ENCODE measurements at regions not wholly inside any gene's neighbourhood (a gene's known extent, or its start where the extent isn't known, plus 50 kb on each side); places are given as distances from the start of the nearest gene placed in this dataset.

DNA sequence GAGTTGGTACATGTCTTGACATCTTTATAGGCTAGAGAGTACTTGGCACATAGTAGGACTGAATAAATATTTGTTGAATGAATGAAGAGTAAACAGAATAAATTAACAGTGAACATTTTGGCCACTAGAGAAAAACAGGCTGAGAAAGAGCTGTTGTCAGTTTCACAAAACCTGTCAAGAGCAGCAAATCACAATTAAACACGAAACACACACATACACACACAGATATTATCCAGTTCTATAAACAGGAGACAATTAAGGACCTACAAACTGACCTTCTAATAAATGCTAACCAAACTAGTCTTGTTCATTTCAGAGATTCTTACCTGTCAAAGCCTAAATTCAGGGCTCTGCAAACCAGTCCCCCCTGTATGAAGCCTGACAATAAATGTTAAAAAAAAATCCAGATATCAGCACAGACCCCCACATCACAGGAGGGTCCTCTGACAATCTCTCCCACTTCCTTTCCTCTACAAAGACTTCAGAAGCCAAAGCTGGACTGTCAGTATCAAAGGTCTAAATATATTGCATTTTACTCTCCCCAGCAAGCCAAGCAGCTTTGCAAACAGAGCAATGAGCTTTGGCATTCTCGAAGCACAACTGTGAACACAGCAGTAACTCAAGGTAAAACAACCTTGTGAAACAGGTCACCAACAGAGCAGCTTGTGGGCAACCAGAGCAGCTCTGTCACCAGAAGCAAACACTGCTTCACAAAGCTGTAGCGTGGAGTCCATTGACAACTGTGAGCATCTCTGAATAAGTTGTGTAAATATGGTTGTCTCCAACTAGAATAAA lies 229.9 kb downstream of the TBXT start:
- no peaks in the 10 kb centered on the region for H4K20me1 ChIP-seq (replicated peaks; ENCODE audit: control insufficient read depth, extremely low read depth, insufficient read depth, low read length)
- POLR2A ChIA-PET, result no interaction called here
- no peak overlapping the region for H3K27ac ChIP-seq (ENCODE audit: insufficient read depth, low read depth, low read length)
- no peaks in the 10 kb centered on the region for H3K4me1 ChIP-seq (ENCODE audit: control insufficient read depth, extremely low read depth, insufficient read depth, low read length)
- no peaks in the 10 kb centered on the region for H3K9me1 ChIP-seq (replicated peaks; ENCODE audit: control insufficient read depth, extremely low read depth, insufficient read depth, low read length)
- TF ChIP-seq FOS (IDR thresholded peaks at IDR 0.05; ENCODE audit: borderline replicate concordance, insufficient read depth, low read length) (no peak), MYC (IDR thresholded peaks at IDR 0.05; ENCODE audit: low read depth, low read length) (no peak), GATA2 (IDR thresholded peaks at IDR 0.05; ENCODE audit: insufficient read depth, insufficient read length, low read depth, low read length) (no peak), POLR2A (IDR thresholded peaks at IDR 0.05; ENCODE audit: low read depth, low read length) (no peak), POLR2AphosphoS5 (IDR thresholded peaks at IDR 0.05; ENCODE audit: insufficient read depth, low read depth, low read length) (no peak), JUN (IDR thresholded peaks at IDR 0.05; ENCODE audit: borderline replicate concordance, insufficient read depth, insufficient read length, low read depth) (no peak), EZH2 (IDR thresholded peaks at IDR 0.05; ENCODE audit: borderline replicate concordance, low read depth, low read length, severe bottlenecking) (no peak)
- TF ChIP-seq, protein P1, sequence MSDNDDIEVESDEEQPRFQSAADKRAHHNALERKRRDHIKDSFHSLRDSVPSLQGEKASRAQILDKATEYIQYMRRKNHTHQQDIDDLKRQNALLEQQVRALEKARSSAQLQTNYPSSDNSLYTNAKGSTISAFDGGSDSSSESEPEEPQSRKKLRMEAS (IDR thresholded peaks at IDR 0.05; ENCODE audit: insufficient read depth, insufficient read length), result no peak
- TF ChIP-seq, protein P2, sequence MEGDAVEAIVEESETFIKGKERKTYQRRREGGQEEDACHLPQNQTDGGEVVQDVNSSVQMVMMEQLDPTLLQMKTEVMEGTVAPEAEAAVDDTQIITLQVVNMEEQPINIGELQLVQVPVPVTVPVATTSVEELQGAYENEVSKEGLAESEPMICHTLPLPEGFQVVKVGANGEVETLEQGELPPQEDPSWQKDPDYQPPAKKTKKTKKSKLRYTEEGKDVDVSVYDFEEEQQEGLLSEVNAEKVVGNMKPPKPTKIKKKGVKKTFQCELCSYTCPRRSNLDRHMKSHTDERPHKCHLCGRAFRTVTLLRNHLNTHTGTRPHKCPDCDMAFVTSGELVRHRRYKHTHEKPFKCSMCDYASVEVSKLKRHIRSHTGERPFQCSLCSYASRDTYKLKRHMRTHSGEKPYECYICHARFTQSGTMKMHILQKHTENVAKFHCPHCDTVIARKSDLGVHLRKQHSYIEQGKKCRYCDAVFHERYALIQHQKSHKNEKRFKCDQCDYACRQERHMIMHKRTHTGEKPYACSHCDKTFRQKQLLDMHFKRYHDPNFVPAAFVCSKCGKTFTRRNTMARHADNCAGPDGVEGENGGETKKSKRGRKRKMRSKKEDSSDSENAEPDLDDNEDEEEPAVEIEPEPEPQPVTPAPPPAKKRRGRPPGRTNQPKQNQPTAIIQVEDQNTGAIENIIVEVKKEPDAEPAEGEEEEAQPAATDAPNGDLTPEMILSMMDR (IDR thresholded peaks at IDR 0.05; ENCODE audit: extremely low read depth in 1 of 2, insufficient read depth in 1 of 2, low read depth in 1 of 2, low read length in 2 of 2), result no peak
- FAIRE-seq (no peak), DNase-seq (ENCODE audit: low read depth, low spot score) (no peak)
- no peaks in the 10 kb centered on the region for H3K27me3 ChIP-seq (ENCODE audit: control insufficient read depth in 2 of 2, insufficient read depth in 2 of 2, low read length in 2 of 2)
- H2AFZ ChIP-seq (ENCODE audit: low read depth, low read length), result no peak overlapping the region
- H3K36me3 ChIP-seq (ENCODE audit: control insufficient read depth in 2 of 2, extremely low read depth in 1 of 2, insufficient read depth in 2 of 2, low read length in 2 of 2), result no peaks in the 10 kb centered on the region
- H3K4me2 ChIP-seq (ENCODE audit: insufficient read depth, low read length), result no peak overlapping the region
- peaks cover 2% of the 10 kb centered on the region for H3K9me3 ChIP-seq (replicated peaks; ENCODE audit: control insufficient read depth, insufficient read depth, low read length)
- no peaks in the 10 kb centered on the region for H3K79me2 ChIP-seq (ENCODE audit: control insufficient read depth, insufficient read depth, low read length)
- intact Hi-C loops (cut with micrococcal nuclease) (no loop called here), dilution Hi-C loops (cut with MboI; ENCODE audit: extremely low pct_ligation_motif_present, low sequenced_read_pairs) (no loop called here)
- no peak overlapping the region for H3K4me3 ChIP-seq (replicated peaks in 1 of 3; ENCODE audit: insufficient read depth in 1 of 3, low read depth in 1 of 3, low read length in 3 of 3)
- CTCF ChIA-PET, result no interaction called here
- no TSS peak for BruUV-seq (replicated peaks)
- no peak overlapping the region for H3K9ac ChIP-seq (replicated peaks; ENCODE audit: extremely low read depth, insufficient read depth, low read length)

Measured in endothelial cell of umbilical vein (primary cell).